ENCODE measurements at regions not wholly inside any gene's neighbourhood (a gene's known extent, or its start where the extent isn't known, plus 50 kb on each side); places are given as distances from the start of the nearest gene placed in this dataset.

DNA sequence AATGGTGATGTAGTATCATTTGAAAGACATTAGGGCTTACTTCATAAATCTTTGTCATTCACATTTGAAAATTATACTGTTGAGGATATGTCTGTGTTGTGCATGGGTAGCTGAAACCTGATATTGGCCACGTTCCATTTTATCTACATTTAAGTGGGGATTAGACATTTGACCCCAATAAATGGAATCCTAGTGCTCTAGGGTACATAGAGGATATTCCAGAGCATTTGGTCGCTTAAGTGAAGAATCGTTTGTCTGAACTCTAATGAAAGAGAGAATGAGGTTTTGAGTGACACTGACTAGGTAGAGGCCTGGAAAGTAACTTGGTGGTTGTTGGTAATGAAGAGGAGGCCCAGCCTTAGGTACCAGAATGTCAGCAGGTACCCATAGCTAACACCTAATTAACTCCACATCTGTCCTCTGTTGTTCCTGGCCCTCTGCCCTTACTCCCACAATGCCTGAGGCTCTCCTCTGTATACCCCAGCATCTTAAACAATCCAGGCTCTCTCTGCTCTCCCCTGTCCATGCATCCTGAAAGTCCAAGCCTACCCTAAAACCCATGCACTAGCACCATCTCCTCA is 299.5 kb upstream of the KLF3 start:
- TF ChIP-seq, protein P1, sequence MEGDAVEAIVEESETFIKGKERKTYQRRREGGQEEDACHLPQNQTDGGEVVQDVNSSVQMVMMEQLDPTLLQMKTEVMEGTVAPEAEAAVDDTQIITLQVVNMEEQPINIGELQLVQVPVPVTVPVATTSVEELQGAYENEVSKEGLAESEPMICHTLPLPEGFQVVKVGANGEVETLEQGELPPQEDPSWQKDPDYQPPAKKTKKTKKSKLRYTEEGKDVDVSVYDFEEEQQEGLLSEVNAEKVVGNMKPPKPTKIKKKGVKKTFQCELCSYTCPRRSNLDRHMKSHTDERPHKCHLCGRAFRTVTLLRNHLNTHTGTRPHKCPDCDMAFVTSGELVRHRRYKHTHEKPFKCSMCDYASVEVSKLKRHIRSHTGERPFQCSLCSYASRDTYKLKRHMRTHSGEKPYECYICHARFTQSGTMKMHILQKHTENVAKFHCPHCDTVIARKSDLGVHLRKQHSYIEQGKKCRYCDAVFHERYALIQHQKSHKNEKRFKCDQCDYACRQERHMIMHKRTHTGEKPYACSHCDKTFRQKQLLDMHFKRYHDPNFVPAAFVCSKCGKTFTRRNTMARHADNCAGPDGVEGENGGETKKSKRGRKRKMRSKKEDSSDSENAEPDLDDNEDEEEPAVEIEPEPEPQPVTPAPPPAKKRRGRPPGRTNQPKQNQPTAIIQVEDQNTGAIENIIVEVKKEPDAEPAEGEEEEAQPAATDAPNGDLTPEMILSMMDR (conservative IDR thresholded peaks at IDR 0.05; ENCODE audit: low read depth, low read length) = no peak
- ChIA-PET POLR2A (ENCODE audit: low non-redundant PET) (no interaction called here), CTCF (no interaction called here)
- no peak overlapping the region for H3K27ac ChIP-seq (ENCODE audit: low read depth, low read length, poor library complexity, severe bottlenecking)
- H3K27me3 ChIP-seq (replicated peaks; ENCODE audit: insufficient read depth, low read depth, low read length, poor library complexity) = no peaks in the 10 kb centered on the region
- H3K9me3 ChIP-seq (ENCODE audit: low read depth, low read length, poor library complexity, severe bottlenecking) = no peaks in the 10 kb centered on the region
- no peak overlapping the region for H3K4me3 ChIP-seq (ENCODE audit: low read depth, low read length, poor library complexity, severe bottlenecking)
- DNase-seq (ENCODE audit: low spot score) = no peak
- BruUV-seq (replicated peaks) = no TSS peak
- H3K36me3 ChIP-seq (ENCODE audit: insufficient read depth, low read length, poor library complexity, severe bottlenecking) = no peaks in the 10 kb centered on the region
- intact Hi-C loops (cut with micrococcal nuclease; ENCODE audit: unreplicated experiment) = no loop called here
- peaks cover 11% of the 10 kb centered on the region for H3K4me1 ChIP-seq (ENCODE audit: insufficient read depth, low read length, poor library complexity, severe bottlenecking)

DNA sequence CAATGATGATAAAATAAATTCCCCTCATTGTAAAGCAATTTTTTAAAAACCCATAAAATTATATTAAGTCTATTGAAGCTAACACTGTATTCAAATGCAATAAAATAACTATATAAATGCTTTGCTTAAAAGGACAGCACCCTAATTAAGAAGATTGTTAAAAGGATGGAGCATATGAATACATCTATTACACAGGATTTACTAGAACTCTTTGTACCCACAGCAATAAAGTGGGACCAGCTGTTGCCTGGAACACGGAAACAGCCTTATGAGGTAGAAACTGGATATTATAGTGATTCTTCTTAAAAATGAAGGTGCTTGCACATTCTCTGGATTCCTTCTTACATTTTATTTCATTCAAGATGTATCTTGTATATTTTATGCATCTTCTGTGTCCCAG is 298.7 kb upstream of the KLF3 start:
- TF ChIP-seq EZH2 (IDR thresholded peaks at IDR 0.05; ENCODE audit: borderline replicate concordance, low read depth, low read length, poor library complexity, severe bottlenecking) = no peak
- H3K9me3 ChIP-seq (ENCODE audit: low read depth, low read length, poor library complexity, severe bottlenecking) = no peaks in the 10 kb centered on the region
- no peak overlapping the region for H3K27ac ChIP-seq (ENCODE audit: low read depth, low read length, poor library complexity, severe bottlenecking)
- peaks cover 11% of the 10 kb centered on the region for H3K4me1 ChIP-seq (ENCODE audit: insufficient read depth, low read length, poor library complexity, severe bottlenecking)
- no peaks in the 10 kb centered on the region for H3K27me3 ChIP-seq (replicated peaks; ENCODE audit: insufficient read depth, low read depth, low read length, poor library complexity)
- intact Hi-C loops (cut with micrococcal nuclease; ENCODE audit: unreplicated experiment) = no loop called here
- POLR2A ChIA-PET (ENCODE audit: low non-redundant PET) = no interaction called here
- CTCF ChIA-PET = no interaction called here
- no peak overlapping the region for H3K4me3 ChIP-seq (ENCODE audit: low read depth, low read length, poor library complexity, severe bottlenecking)
- no peaks in the 10 kb centered on the region for H3K36me3 ChIP-seq (ENCODE audit: insufficient read depth, low read length, poor library complexity, severe bottlenecking)
- BruUV-seq (replicated peaks) = no TSS peak
- DNase-seq (ENCODE audit: low spot score) = no peak

DNA sequence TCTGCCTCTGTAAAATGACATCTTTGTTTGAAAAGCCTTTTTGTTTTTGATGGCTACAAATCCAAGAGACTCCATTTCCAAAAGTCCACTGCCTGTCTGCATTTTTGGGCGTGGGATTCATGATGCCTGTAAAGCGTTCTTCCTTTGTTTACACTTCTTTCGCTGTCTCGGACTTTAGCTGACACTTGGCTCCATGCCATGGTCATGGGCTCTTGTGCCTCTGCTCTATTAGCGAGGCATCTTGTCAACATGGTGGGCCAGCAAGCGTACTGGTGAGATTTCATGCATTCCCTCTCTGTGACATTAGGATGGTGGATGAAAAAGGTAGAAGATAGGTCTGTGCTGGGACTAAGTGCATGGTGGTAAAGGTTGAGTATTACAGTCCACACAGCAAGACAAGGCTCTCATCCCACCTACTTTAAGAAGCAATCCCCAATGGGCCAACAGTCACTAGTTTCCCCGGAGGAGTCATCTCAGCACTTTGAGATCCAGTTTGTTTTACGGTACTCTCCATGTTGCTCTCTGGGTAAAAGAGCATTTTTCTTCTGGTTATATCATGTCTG is 298.2 kb upstream of the KLF3 start:
- DNase-seq (ENCODE audit: low spot score) = no peak
- POLR2A ChIA-PET (ENCODE audit: low non-redundant PET) = no interaction called here
- Histone ChIP-seq H3K27ac (ENCODE audit: low read depth, low read length, poor library complexity, severe bottlenecking) (no peak overlapping the region), H3K9me3 (ENCODE audit: low read depth, low read length, poor library complexity, severe bottlenecking) (no peaks in the 10 kb centered on the region), H3K4me3 (ENCODE audit: low read depth, low read length, poor library complexity, severe bottlenecking) (no peak overlapping the region), H3K36me3 (ENCODE audit: insufficient read depth, low read length, poor library complexity, severe bottlenecking) (no peaks in the 10 kb centered on the region), H3K4me1 (ENCODE audit: insufficient read depth, low read length, poor library complexity, severe bottlenecking) (peaks cover 11% of the 10 kb centered on the region), H3K27me3 (replicated peaks; ENCODE audit: insufficient read depth, low read depth, low read length, poor library complexity) (no peaks in the 10 kb centered on the region)
- intact Hi-C loops (cut with micrococcal nuclease; ENCODE audit: unreplicated experiment) = no loop called here
- no TSS peak for BruUV-seq (replicated peaks)
- TF ChIP-seq EZH2 (IDR thresholded peaks at IDR 0.05; ENCODE audit: borderline replicate concordance, low read depth, low read length, poor library complexity, severe bottlenecking) = no peak
- TF ChIP-seq, protein P1 (conservative IDR thresholded peaks at IDR 0.05; ENCODE audit: low read depth, low read length) = no peak
- CTCF ChIA-PET = no interaction called here

DNA sequence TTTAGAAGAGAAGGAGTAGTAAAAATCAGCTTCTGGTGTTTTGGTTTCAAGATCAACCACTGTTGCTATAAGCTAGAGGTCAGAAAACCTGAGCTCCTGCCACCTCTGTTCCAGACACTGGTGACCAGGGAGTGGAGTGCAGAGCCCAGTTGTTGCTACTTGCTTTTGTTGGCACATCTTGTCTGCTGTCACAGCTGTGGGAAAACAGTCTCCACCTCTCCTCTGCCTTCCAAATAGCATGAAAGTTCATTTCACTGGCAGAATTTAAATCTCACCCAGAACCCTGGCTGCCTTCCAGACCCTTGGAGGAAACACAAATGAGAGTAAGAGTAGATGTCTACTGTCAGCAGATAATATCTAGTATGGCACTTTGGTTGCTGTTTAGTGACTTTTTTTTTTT is 297.5 kb upstream of the KLF3 start:
- no peaks in the 10 kb centered on the region for H3K27me3 ChIP-seq (replicated peaks; ENCODE audit: insufficient read depth, low read depth, low read length, poor library complexity)
- peaks cover 13% of the 10 kb centered on the region for H3K4me1 ChIP-seq (ENCODE audit: insufficient read depth, low read length, poor library complexity, severe bottlenecking)
- ChIA-PET CTCF (no interaction called here), POLR2A (ENCODE audit: low non-redundant PET) (no interaction called here)
- no peak overlapping the region for H3K27ac ChIP-seq (ENCODE audit: low read depth, low read length, poor library complexity, severe bottlenecking)
- H3K4me3 ChIP-seq (ENCODE audit: low read depth, low read length, poor library complexity, severe bottlenecking) = no peak overlapping the region
- TF ChIP-seq, protein P1 (conservative IDR thresholded peaks at IDR 0.05; ENCODE audit: low read depth, low read length) = no peak
- no peak for TF ChIP-seq EZH2 (IDR thresholded peaks at IDR 0.05; ENCODE audit: borderline replicate concordance, low read depth, low read length, poor library complexity, severe bottlenecking)
- no peaks in the 10 kb centered on the region for H3K9me3 ChIP-seq (ENCODE audit: low read depth, low read length, poor library complexity, severe bottlenecking)
- intact Hi-C loops (cut with micrococcal nuclease; ENCODE audit: unreplicated experiment) = no loop called here
- BruUV-seq (replicated peaks) = no TSS peak
- peak; percentile 68 for DNase-seq (ENCODE audit: low spot score)
- no peaks in the 10 kb centered on the region for H3K36me3 ChIP-seq (ENCODE audit: insufficient read depth, low read length, poor library complexity, severe bottlenecking)

All from A673 (cell line).